Hepatocyte (in vitro differentiated cells): ENCODE measurements at regions not wholly inside any gene's neighbourhood (a gene's known extent, or its start where the extent isn't known, plus 50 kb on each side); places are given as distances from the start of the nearest gene placed in this dataset.

Experiments
- CTCF ChIP-seq: fragments of 200-600 bp; sonication (generic); IDR thresholded peaks from 2 replicates; pipeline ENCODE4 v1.5.1; 2016; ENCODE audit warnings: antibody characterized with exemption, mild to moderate bottlenecking; ENCODE audit not compliant: poor library complexity
- EZH2 ChIP-seq: fragments of 200-600 bp; sonication (generic); IDR thresholded peaks from 2 replicates; pipeline ENCODE4 v1.6.1; 2016; ENCODE audit warnings: antibody characterized with exemption, mild to moderate bottlenecking, borderline replicate concordance
- EZH2phosphoT487 ChIP-seq: fragments of 200-600 bp; sonication (generic); IDR thresholded peaks from one replicate; pipeline ENCODE4 v1.6.1; 2018; ENCODE audit warnings: antibody characterized with exemption, mild to moderate bottlenecking, low read depth, moderate library complexity; ENCODE audit not compliant: unreplicated experiment, severe bottlenecking

- TF ChIP-seq CTCF (no peak), EZH2 (no peak), EZH2phosphoT487 (no peak)
Observed at GRCh38 chr20:58072695-58073671, 155.5 kb downstream of the ANKRD60 start.
